Tibial nerve (tissue), 4 donors: ENCODE measurements at regions not wholly inside any gene's neighbourhood (a gene's known extent, or its start where the extent isn't known, plus 50 kb on each side); places are given as distances from the start of the nearest gene placed in this dataset.

Experiments
- CTCF ChIP-seq, 5 experiments: fragments of 200-600 bp in 3 of 5; fragments of 450-650 bp in 2 of 5; sonication (generic) in 3 of 5; IDR thresholded peaks; one replicate each; pipeline ENCODE4 v1.5.1; 2016 to 2019; ENCODE audit warnings: antibody characterized with exemption in 5 of 5, mild to moderate bottlenecking in 3 of 5, moderate library complexity in 2 of 5
- EP300 ChIP-seq, 2 donors: sonication (generic); formaldehyde crosslinking; IDR thresholded peaks; one replicate each; pipeline ENCODE4 v1.6.1; 2017; ENCODE audit warnings: antibody characterized with exemption in 2 of 2, mild to moderate bottlenecking in 1 of 2
- POLR2A ChIP-seq, 2 donors: fragments of 450-650 bp; IDR thresholded peaks; one replicate each; pipeline ENCODE4 v1.6.1; 2017; ENCODE audit warnings: antibody characterized with exemption in 2 of 2, mild to moderate bottlenecking in 2 of 2, moderate library complexity in 2 of 2

GRCh38 chr12:25412735-25413134 lies 140.3 kb downstream of the LMNTD1 start:
- TF ChIP-seq CTCF (IDR thresholded peaks at IDR 0.05) (no peak), POLR2A (IDR thresholded peaks at IDR 0.05) (no peak), EP300 (IDR thresholded peaks at IDR 0.05) (peak in 1 of 2 donors; percentile 24)
